Activated naive CD4-positive, alpha-beta T cell treated with anti-CD3 and anti-CD28 coated beads, Interleukin-2, amount 50 U/mL, for 72 hours (primary cell): ENCODE measurements at regions not wholly inside any gene's neighbourhood (a gene's known extent, or its start where the extent isn't known, plus 50 kb on each side); places are given as distances from the start of the nearest gene placed in this dataset.
"Not testable (repeated sequence)": the region's sequence is repeated elsewhere in the genome, so short reads cannot be mapped to it uniquely, and the experiment has no call there.

ENCODE experiments used
- ATAC-seq, 2 donors: fragments of 150-1000 bp; cut with Tn5 transposase; 2 replicates each; pipeline ENCODE4 v1.10.0; 2021; ENCODE audit warnings: mild to moderate bottlenecking in 2 of 2, moderate library complexity in 2 of 2
- DNase-seq, 2 donors: peaks; one replicate each; pipeline ENCODE4 v3.0.0; 2021 to 2022; ENCODE audit warnings: low spot score in 2 of 2
- H3K27ac Mint-ChIP-seq, 2 donors: one replicate each; pipeline ENCODE4 v1.8.0; 2022; ENCODE audit warnings: mild to moderate bottlenecking in 2 of 2, mixed read lengths in 2 of 2
- H3K36me3 Mint-ChIP-seq, 2 donors: one replicate each; pipeline ENCODE4 v1.8.0; 2022; ENCODE audit warnings: mixed read lengths in 2 of 2
- H3K9me3 Mint-ChIP-seq, 2 donors: one replicate each; pipeline ENCODE4 v1.8.0; 2022; ENCODE audit warnings: mixed read lengths in 2 of 2

DNA sequence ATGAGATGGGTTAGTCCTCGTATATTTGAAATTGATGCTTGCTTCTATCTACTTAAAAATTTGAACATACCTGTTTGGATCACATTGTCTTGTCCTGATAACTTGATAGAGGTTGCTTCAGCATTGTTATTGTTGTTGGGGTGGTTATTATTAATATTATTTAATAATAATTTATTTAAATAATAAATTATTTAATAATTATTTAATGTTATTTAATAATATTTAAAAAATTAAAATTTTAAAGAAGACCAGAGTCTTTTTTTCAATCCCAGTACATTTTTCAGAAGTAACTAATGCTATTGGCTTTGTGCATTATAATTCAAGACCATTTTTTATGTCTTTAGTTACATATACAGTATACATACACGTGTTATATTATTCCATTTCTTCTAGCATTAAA lies 116.6 kb upstream of the DUSP22 start:
- DNase-seq (no peak), ATAC-seq (no peak)
- H3K36me3 Mint-ChIP-seq = peaks cover 19 to 32% of the 10 kb centered on the region in 2 donors
- H3K9me3 Mint-ChIP-seq = peaks cover 8 to 25% of the 10 kb centered on the region in 2 donors
- H3K27ac Mint-ChIP-seq = no peak overlapping the region

DNA sequence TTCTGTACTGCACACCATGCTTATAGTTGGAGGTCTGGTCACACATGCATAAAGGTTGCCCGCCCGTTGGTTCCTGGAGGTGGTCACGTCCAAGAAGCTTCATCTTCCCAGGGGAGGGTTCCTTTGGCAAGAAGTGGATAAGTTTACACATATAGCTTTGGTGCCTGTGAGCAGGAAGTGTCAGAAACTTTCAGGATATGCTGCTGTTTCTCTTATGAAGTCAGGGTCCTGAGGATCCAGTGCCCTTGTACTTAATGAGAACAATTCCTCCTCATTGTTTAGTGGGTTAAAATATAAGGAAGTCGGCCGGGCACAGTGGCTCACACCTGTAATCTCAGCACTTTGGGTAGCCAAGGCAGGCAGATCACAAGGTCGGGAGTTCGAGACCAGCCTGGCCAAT lies 115.5 kb upstream of the DUSP22 start:
- DNase-seq (no peak), ATAC-seq (no peak)
- H3K9me3 Mint-ChIP-seq = peaks cover 7 to 21% of the 10 kb centered on the region in 2 donors
- peaks cover 17 to 27% of the 10 kb centered on the region in 2 donors for H3K36me3 Mint-ChIP-seq
- no peak overlapping the region for H3K27ac Mint-ChIP-seq

- Mint-ChIP-seq H3K27ac (no peak overlapping the region), H3K36me3 (peaks cover 13 to 23% of the 10 kb centered on the region in 2 donors), H3K9me3 (peaks cover 4 to 16% of the 10 kb centered on the region in 2 donors)
- no peak for ATAC-seq
- DNase-seq = no peak
Measured at GRCh38 chr6:178119-178518, 114.2 kb upstream of the DUSP22 start.

DNA sequence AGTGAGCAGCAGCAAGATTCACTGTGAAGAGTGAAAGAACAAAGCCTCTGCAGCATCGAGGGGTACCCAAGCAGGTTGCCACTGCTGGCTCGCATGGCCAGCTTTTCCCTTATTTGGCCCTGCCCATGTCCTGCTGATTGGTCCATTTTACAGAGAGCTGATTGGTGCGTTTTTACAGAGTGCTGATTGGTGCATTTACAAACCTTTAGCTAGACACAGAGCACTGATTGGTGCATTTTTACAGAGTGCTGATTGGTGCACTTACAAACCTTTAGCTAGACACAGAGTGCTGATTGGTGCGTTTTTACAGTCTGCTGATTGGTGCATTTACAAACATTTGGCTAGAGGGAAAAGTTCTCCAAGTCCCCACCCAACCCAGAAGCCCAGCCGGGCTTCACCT lies 113.4 kb upstream of the DUSP22 start:
- not testable (repeated sequence) for H3K9me3 Mint-ChIP-seq, ATAC-seq, H3K27ac Mint-ChIP-seq, DNase-seq
- H3K36me3 Mint-ChIP-seq = peaks cover 10 to 19% of the 10 kb centered on the region in 2 donors

DNA sequence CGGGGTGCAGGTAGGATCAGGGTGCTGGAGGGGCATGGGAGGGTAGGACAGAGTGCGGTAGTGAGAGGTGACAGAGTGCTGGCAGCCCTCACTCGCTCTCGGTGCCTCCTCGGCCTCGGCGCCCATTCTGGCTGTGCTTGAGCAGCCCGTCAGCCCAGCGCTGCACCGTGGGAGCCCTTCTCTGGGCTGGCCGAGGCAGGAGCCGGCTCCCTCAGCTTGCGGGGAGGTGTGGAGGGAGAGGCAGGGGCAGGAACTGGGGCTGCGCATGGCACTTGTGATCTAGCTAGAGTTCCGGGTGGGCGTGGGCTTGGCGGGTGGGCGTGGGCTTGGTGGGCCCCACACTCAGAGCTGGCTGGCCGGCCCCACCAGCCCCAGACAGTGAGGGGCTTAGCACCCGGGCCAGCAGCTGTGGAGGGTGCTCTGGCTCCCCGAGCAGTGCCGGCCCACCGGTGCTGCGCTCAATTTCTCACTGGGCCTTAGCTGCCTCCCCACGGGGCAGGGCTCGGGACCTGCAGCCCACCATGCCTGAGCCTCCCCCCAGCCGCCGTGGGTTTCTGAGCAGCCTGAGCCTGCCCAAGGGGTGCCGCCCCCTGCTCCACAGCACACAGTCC lies 112.8 kb upstream of the DUSP22 start:
- H3K36me3 Mint-ChIP-seq = peaks cover 10 to 19% of the 10 kb centered on the region in 2 donors
- ATAC-seq (no peak), DNase-seq (no peak)
- H3K27ac Mint-ChIP-seq = no peak overlapping the region
- peaks cover 0 to 8% of the 10 kb centered on the region in 2 donors for H3K9me3 Mint-ChIP-seq

- peak; percentile 36 to 45 for ATAC-seq
- peaks cover 10 to 19% of the 10 kb centered on the region in 2 donors for H3K36me3 Mint-ChIP-seq
- DNase-seq, H3K9me3 Mint-ChIP-seq: not testable (repeated sequence)
- H3K27ac Mint-ChIP-seq = peak overlapping the region in 1 of 2 donors; percentile 77
Measured at GRCh38 chr6:180091-180694, 112.1 kb upstream of the DUSP22 start.

DNA sequence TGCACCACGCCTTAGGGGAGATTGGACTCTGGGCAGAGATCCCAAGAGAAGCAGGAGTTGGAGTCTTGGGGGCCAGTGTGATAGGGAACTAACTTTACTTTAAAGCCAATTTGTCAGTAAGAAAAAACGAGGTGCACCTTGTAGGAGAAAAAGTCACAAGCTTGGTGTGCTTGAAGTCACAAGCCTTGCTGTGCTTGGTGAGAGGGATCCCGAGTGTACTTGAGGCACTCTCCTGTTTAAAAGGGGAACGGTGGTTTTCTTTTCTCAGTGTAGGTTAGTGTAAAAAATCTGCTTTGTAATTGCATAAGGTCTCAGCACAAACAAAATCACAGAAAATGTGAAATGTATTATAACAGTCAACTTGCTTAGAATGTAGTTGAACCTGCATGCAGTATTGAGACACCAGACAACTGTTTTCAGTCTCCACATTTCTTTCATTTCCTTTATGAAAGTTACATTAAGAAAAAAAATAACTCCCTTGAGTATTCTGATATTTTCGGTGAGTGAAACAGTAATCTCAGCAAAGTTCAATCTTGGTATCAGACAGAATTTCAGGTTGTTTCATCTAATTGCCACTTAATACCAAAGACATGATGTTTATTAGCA lies 111.1 kb upstream of the DUSP22 start:
- Mint-ChIP-seq H3K36me3 (peaks cover 10 to 19% of the 10 kb centered on the region in 2 donors), H3K27ac (no peak overlapping the region), H3K9me3 (peaks cover 0 to 8% of the 10 kb centered on the region in 2 donors)
- no peak for DNase-seq
- ATAC-seq = peak in 1 of 2 donors; percentile 49

GRCh38 chr6:183668-184067 lies 108.6 kb upstream of the DUSP22 start:
- Mint-ChIP-seq H3K27ac (no peak overlapping the region), H3K36me3 (peaks cover 3 to 10% of the 10 kb centered on the region in 2 donors), H3K9me3 (no peaks in the 10 kb centered on the region)
- ATAC-seq (peak; percentile 48 to 70), DNase-seq (no peak)

GRCh38 chr6:184161-184700 lies 108.1 kb upstream of the DUSP22 start:
- H3K36me3 Mint-ChIP-seq = peaks cover 0 to 5% of the 10 kb centered on the region in 2 donors
- peak overlapping the region in 1 of 2 donors; percentile 10 for H3K27ac Mint-ChIP-seq
- ATAC-seq = no peak
- DNase-seq = no peak
- no peaks in the 10 kb centered on the region for H3K9me3 Mint-ChIP-seq

GRCh38 chr6:186340-186965 lies 105.8 kb upstream of the DUSP22 start:
- ATAC-seq = no peak

DNA sequence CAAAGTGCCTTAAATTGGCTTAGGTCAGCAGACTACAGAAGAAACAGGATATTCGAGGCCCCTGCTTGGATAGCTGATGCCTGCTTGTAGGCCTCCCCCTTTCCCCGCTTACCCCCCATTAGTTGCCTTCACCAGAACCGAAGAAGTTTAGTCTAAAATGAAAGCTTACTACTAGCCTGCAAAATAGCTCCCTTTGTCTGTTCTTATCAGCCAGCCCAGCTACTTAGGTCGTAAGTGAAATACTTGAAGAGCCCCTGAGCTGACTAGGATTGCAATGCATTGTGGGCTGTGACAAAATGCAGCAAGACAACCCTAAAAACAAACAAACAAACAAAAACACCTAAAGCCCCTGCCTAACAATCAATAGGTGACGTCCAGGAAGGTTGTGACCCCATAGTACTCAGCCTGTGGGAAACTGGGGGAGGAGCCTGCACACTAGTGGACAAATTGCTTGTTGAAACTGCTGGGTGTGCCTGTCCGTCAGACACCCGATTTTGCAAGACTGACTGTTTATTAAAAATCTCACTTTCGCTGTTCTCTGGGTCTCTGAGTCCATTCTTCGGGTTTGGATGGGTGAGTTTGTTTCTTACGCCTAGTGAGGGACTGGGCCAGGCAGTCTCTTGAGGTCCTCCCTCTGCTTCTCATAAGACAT lies 105.0 kb upstream of the DUSP22 start:
- H3K9me3 Mint-ChIP-seq = no peaks in the 10 kb centered on the region
- no peak for ATAC-seq
- DNase-seq = no peak
- no peak overlapping the region for H3K27ac Mint-ChIP-seq
- no peaks in the 10 kb centered on the region for H3K36me3 Mint-ChIP-seq

More at GRCh38 chr6:186340-186965, 105.8 kb upstream of the DUSP22 start:
- Mint-ChIP-seq H3K36me3 (no peaks in the 10 kb centered on the region), H3K27ac (no peak overlapping the region), H3K9me3 (no peaks in the 10 kb centered on the region)
- no peak for DNase-seq

GRCh38 chr6:188821-189655 lies 103.2 kb upstream of the DUSP22 start:
- DNase-seq (peak; percentile 81 to 87), ATAC-seq (peak; percentile 80 to 89)
- Mint-ChIP-seq H3K27ac (peak overlapping the region; percentile 34 to 93), H3K36me3 (no peaks in the 10 kb centered on the region), H3K9me3 (peaks cover 0 to 7% of the 10 kb centered on the region in 2 donors)

DNA sequence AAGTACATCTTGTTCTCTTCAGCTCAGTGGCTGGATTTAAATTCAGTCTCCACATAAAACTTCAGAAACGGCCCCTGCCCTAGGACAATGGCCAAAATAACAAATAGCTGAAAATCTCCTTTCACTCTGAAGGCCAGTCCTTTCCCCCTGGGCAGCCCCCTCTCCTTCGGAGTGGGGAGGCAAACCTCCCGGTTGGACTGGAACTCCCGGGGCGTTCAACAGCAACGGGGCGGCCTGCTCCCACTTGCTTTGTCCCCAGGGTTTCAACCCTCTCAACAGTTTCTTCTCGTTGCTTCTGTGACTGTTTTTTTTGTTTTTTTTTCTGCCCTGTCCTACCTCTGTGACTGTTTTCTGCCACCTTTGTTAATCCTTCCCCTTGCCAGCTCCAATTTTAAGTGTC lies 102.6 kb upstream of the DUSP22 start:
- Mint-ChIP-seq H3K36me3 (no peaks in the 10 kb centered on the region), H3K27ac (peak overlapping the region; percentile 93 to 98), H3K9me3 (peaks cover 0 to 7% of the 10 kb centered on the region in 2 donors)
- no peak for ATAC-seq
- no peak for DNase-seq

- Mint-ChIP-seq H3K36me3 (no peaks in the 10 kb centered on the region), H3K27ac (peak overlapping the region; percentile 53 to 93), H3K9me3 (peaks cover 0 to 7% of the 10 kb centered on the region in 2 donors)
- DNase-seq (no peak), ATAC-seq (no peak)
Measured at GRCh38 chr6:190596-191395, 101.5 kb upstream of the DUSP22 start.
